ENCODE measurements at regions not wholly inside any gene's neighbourhood (a gene's known extent, or its start where the extent isn't known, plus 50 kb on each side); places are given as distances from the start of the nearest gene placed in this dataset.

DNA sequence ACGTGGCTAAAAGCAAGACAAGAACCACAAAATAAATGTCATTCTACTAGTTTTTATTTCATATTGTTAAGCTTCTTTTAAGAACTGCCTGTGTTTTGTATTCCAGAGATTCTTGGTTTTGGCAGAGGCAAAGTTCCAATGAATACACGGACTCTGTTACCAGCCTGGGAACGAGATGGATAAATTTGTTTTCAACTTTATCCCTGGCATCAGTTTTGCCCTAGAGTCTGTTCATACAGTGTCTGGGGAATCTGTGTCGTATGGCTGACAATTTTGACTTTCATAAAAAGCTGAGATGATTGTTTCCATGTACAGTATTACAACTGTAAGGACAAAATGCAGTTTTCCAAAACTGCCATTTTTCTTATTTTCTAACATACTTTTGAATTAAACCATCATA is 327.6 kb downstream of the TBC1D4 start:
- H3K27ac ChIP-seq (ENCODE audit: low read depth in 1 of 2, low read length in 1 of 2), result no peak overlapping the region
- H3K36me3 ChIP-seq (ENCODE audit: control insufficient read depth in 4 of 4, insufficient read depth in 4 of 4, low read length in 4 of 4), result no peaks in the 10 kb centered on the region
- H3K9ac ChIP-seq (ENCODE audit: insufficient read depth in 1 of 2, low read length in 2 of 2), result no peak overlapping the region
- no peak for ATAC-seq (ENCODE audit: insufficient read depth, low FRiP score)
- H3K4me3 ChIP-seq, result no peak overlapping the region
- H3K4me1 ChIP-seq (ENCODE audit: control insufficient read depth in 5 of 5, insufficient read depth in 5 of 5, low read length in 5 of 5), result peaks cover 0 to 5% (median 0%) of the 10 kb centered on the region in 5 donors
- peaks cover 0 to 2% (median 0%) of the 10 kb centered on the region in 4 donors for H3K9me3 ChIP-seq (ENCODE audit: control insufficient read depth in 4 of 4, insufficient read depth in 3 of 4, low read length in 3 of 4)
- TF ChIP-seq, protein P1, sequence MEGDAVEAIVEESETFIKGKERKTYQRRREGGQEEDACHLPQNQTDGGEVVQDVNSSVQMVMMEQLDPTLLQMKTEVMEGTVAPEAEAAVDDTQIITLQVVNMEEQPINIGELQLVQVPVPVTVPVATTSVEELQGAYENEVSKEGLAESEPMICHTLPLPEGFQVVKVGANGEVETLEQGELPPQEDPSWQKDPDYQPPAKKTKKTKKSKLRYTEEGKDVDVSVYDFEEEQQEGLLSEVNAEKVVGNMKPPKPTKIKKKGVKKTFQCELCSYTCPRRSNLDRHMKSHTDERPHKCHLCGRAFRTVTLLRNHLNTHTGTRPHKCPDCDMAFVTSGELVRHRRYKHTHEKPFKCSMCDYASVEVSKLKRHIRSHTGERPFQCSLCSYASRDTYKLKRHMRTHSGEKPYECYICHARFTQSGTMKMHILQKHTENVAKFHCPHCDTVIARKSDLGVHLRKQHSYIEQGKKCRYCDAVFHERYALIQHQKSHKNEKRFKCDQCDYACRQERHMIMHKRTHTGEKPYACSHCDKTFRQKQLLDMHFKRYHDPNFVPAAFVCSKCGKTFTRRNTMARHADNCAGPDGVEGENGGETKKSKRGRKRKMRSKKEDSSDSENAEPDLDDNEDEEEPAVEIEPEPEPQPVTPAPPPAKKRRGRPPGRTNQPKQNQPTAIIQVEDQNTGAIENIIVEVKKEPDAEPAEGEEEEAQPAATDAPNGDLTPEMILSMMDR (IDR thresholded peaks at IDR 0.05; ENCODE audit: control extremely low read depth, extremely low read depth), result no peak
- WGBS, 2 donors, result 75 to 83% methylated on average over 4 of the region's 4 CpGs
- no peaks in the 10 kb centered on the region for H3K27me3 ChIP-seq (ENCODE audit: control insufficient read depth in 3 of 3, insufficient read depth in 3 of 3, low read length in 2 of 3)
- no peak for DNase-seq

- DNase-seq (peak in 1 of 3 donors; percentile 23), ATAC-seq (ENCODE audit: insufficient read depth, low FRiP score) (no peak)
- Histone ChIP-seq H3K9ac (ENCODE audit: insufficient read depth in 1 of 2, low read length in 2 of 2) (no peak overlapping the region), H3K36me3 (ENCODE audit: control insufficient read depth in 4 of 4, insufficient read depth in 4 of 4, low read length in 4 of 4) (no peaks in the 10 kb centered on the region), H3K4me3 (no peak overlapping the region), H3K4me1 (ENCODE audit: control insufficient read depth in 5 of 5, insufficient read depth in 5 of 5, low read length in 5 of 5) (peaks cover 0 to 5% (median 0%) of the 10 kb centered on the region in 5 donors), H3K9me3 (ENCODE audit: control insufficient read depth in 4 of 4, insufficient read depth in 3 of 4, low read length in 3 of 4) (peaks cover 0 to 2% (median 0%) of the 10 kb centered on the region in 4 donors), H3K27ac (ENCODE audit: low read depth in 1 of 2, low read length in 1 of 2) (no peak overlapping the region), H3K27me3 (ENCODE audit: control insufficient read depth in 3 of 3, insufficient read depth in 3 of 3, low read length in 2 of 3) (no peaks in the 10 kb centered on the region)
- TF ChIP-seq, protein P1 (IDR thresholded peaks at IDR 0.05; ENCODE audit: control extremely low read depth, extremely low read depth), result no peak
Measured at GRCh38 chr13:75153834-75154233, 328.1 kb downstream of the TBC1D4 start.

GRCh38 chr13:75153386-75153785 is 328.6 kb downstream of the TBC1D4 start:
- H3K36me3 ChIP-seq (ENCODE audit: control insufficient read depth in 4 of 4, insufficient read depth in 4 of 4, low read length in 4 of 4), result no peaks in the 10 kb centered on the region
- 58 to 61% methylated on average over 4 of the region's 4 CpGs for WGBS, 2 donors
- peak in 2 of 3 donors; percentile 23 to 49 for DNase-seq

More at GRCh38 chr13:75153386-75153785, 328.6 kb downstream of the TBC1D4 start:
- Histone ChIP-seq H3K4me1 (ENCODE audit: control insufficient read depth in 5 of 5, insufficient read depth in 5 of 5, low read length in 5 of 5) (peaks cover 0 to 5% (median 0%) of the 10 kb centered on the region in 5 donors), H3K9me3 (ENCODE audit: control insufficient read depth in 4 of 4, insufficient read depth in 3 of 4, low read length in 3 of 4) (peaks cover 0 to 2% (median 0%) of the 10 kb centered on the region in 4 donors), H3K27me3 (ENCODE audit: control insufficient read depth in 3 of 3, insufficient read depth in 3 of 3, low read length in 2 of 3) (no peaks in the 10 kb centered on the region), H3K27ac (ENCODE audit: low read depth in 1 of 2, low read length in 1 of 2) (no peak overlapping the region), H3K4me3 (no peak overlapping the region), H3K9ac (ENCODE audit: insufficient read depth in 1 of 2, low read length in 2 of 2) (no peak overlapping the region)
- TF ChIP-seq, protein P1 (IDR thresholded peaks at IDR 0.05; ENCODE audit: control extremely low read depth, extremely low read depth), result no peak
- no peak for ATAC-seq (ENCODE audit: insufficient read depth, low FRiP score)
